CD4-positive, alpha-beta T cell treated with Interleukin-17A for 1 hour (primary cell): ENCODE measurements at regions not wholly inside any gene's neighbourhood (a gene's known extent, or its start where the extent isn't known, plus 50 kb on each side); places are given as distances from the start of the nearest gene placed in this dataset.

Experiments used
- DNase-seq: peaks from one replicate; pipeline ENCODE4 v3.0.0-alpha.2; 2020

- no peak for DNase-seq
Observed at GRCh38 chr2:118696786-118697465, 150.5 kb downstream of the EN1 start.

- no peak for DNase-seq
Observed at GRCh38 chr2:118693287-118693822, 154.1 kb downstream of the EN1 start.

GRCh38 chr2:118689874-118690273, 157.6 kb downstream of the EN1 start:
- DNase-seq = no peak

GRCh38 chr2:118689456-118689855, 158.0 kb downstream of the EN1 start:
- no peak for DNase-seq

- no peak for DNase-seq
Observed at GRCh38 chr2:118689033-118689432, 158.4 kb downstream of the EN1 start.

GRCh38 chr2:118687698-118688097, 159.8 kb downstream of the EN1 start:
- no peak for DNase-seq

- no peak for DNase-seq
Observed at GRCh38 chr2:118687192-118687591, 160.3 kb downstream of the EN1 start.

GRCh38 chr2:118686346-118686745, 161.1 kb downstream of the EN1 start:
- DNase-seq = no peak

GRCh38 chr2:118683460-118683859, 164.0 kb downstream of the EN1 start:
- DNase-seq = no peak

GRCh38 chr2:118678985-118679384, 168.5 kb downstream of the EN1 start:
- no peak for DNase-seq

- DNase-seq = no peak
Observed at GRCh38 chr2:118677546-118677945, 169.9 kb downstream of the EN1 start.

GRCh38 chr2:118675531-118675930, 171.9 kb downstream of the EN1 start:
- no peak for DNase-seq

- DNase-seq = no peak
Observed at GRCh38 chr2:118672571-118673158, 174.8 kb downstream of the EN1 start.

- DNase-seq = no peak
Observed at GRCh38 chr2:118671701-118672454, 175.6 kb downstream of the EN1 start.

- DNase-seq = no peak
Observed at GRCh38 chr2:118670838-118671237, 176.6 kb downstream of the EN1 start.

- no peak for DNase-seq
Observed at GRCh38 chr2:118670276-118670675, 177.2 kb downstream of the EN1 start.

GRCh38 chr2:118669654-118670053, 177.8 kb downstream of the EN1 start:
- DNase-seq = no peak

- no peak for DNase-seq
Observed at GRCh38 chr2:118668431-118669424, 178.7 kb downstream of the EN1 start.

GRCh38 chr2:118667964-118668363, 179.5 kb downstream of the EN1 start:
- DNase-seq = no peak

GRCh38 chr2:118667348-118667747, 180.1 kb downstream of the EN1 start:
- DNase-seq = no peak

GRCh38 chr2:118665784-118666529, 181.5 kb downstream of the EN1 start:
- DNase-seq = no peak

- no peak for DNase-seq
Observed at GRCh38 chr2:118661179-118661578, 186.3 kb downstream of the EN1 start.
